ENCODE measurements at regions not wholly inside any gene's neighbourhood (a gene's known extent, or its start where the extent isn't known, plus 50 kb on each side); places are given as distances from the start of the nearest gene placed in this dataset.
A peak's percentile ranks its signal among the peaks of the same experiment; 100 is the strongest.
"Not testable (repeated sequence)": the region's sequence is repeated elsewhere in the genome, so short reads cannot be mapped to it uniquely, and the experiment has no call there.

- no peak for DNase-seq (ENCODE audit: low read depth in 4 of 4, low spot score in 2 of 4)
Measured at GRCh38 chr1:166304131-166304530, 137.3 kb upstream of the FAM78B start.

GRCh38 chr1:166305371-166305770 lies 138.6 kb upstream of the FAM78B start:
- DNase-seq (ENCODE audit: low read depth in 4 of 4, low spot score in 2 of 4): no peak

GRCh38 chr1:166307261-166308188 lies 140.7 kb upstream of the FAM78B start:
- no peak for DNase-seq (ENCODE audit: low read depth in 4 of 4, low spot score in 2 of 4)

- not testable (repeated sequence) for DNase-seq (ENCODE audit: low read depth in 4 of 4, low spot score in 2 of 4)
Measured at GRCh38 chr1:166316306-166316705, 149.5 kb upstream of the FAM78B start.

- DNase-seq (ENCODE audit: low read depth in 4 of 4, low spot score in 2 of 4): no peak
Measured at GRCh38 chr1:166322470-166322869, 155.7 kb upstream of the FAM78B start.

GRCh38 chr1:166327886-166328285 lies 161.1 kb upstream of the FAM78B start:
- no peak for DNase-seq (ENCODE audit: low read depth in 4 of 4, low spot score in 2 of 4)

- no peak for DNase-seq (ENCODE audit: low read depth in 4 of 4, low spot score in 2 of 4)
Measured at GRCh38 chr1:166328956-166329355, 162.2 kb upstream of the FAM78B start.

GRCh38 chr1:166330096-166330495 lies 163.3 kb upstream of the FAM78B start:
- DNase-seq (ENCODE audit: low read depth in 4 of 4, low spot score in 2 of 4): no peak

GRCh38 chr1:166338105-166338504 lies 171.3 kb upstream of the FAM78B start:
- DNase-seq (ENCODE audit: low read depth in 4 of 4, low spot score in 2 of 4): no peak

GRCh38 chr1:166340709-166341108 lies 173.9 kb upstream of the FAM78B start:
- DNase-seq (ENCODE audit: low read depth in 4 of 4, low spot score in 2 of 4): no peak

GRCh38 chr1:166343276-166343675 lies 176.5 kb upstream of the FAM78B start:
- no peak for DNase-seq (ENCODE audit: low read depth in 4 of 4, low spot score in 2 of 4)

GRCh38 chr1:166350490-166350889 lies 183.7 kb upstream of the FAM78B start:
- no peak for DNase-seq (ENCODE audit: low read depth in 4 of 4, low spot score in 2 of 4)

GRCh38 chr1:166351676-166352075 lies 184.9 kb upstream of the FAM78B start:
- DNase-seq (ENCODE audit: low read depth in 4 of 4, low spot score in 2 of 4): no peak

- no peak for DNase-seq (ENCODE audit: low read depth in 4 of 4, low spot score in 2 of 4)
Measured at GRCh38 chr1:166353213-166353612, 186.4 kb upstream of the FAM78B start.

- no peak for DNase-seq (ENCODE audit: low read depth in 4 of 4, low spot score in 2 of 4)
Measured at GRCh38 chr1:166354406-166354805, 187.6 kb upstream of the FAM78B start.

GRCh38 chr1:166365081-166365480 lies 198.3 kb upstream of the FAM78B start:
- DNase-seq (ENCODE audit: low read depth in 4 of 4, low spot score in 2 of 4): no peak

- DNase-seq (ENCODE audit: low read depth in 4 of 4, low spot score in 2 of 4): no peak
Measured at GRCh38 chr1:166368030-166368429, 201.2 kb upstream of the FAM78B start.

GRCh38 chr1:166377896-166378295 lies 211.1 kb upstream of the FAM78B start:
- DNase-seq (ENCODE audit: low read depth in 4 of 4, low spot score in 2 of 4): no peak

- peak in 1 of 4 donors; percentile 2 for DNase-seq (ENCODE audit: low read depth in 4 of 4, low spot score in 2 of 4)
Measured at GRCh38 chr1:166378805-166379204, 212.0 kb upstream of the FAM78B start.

- DNase-seq (ENCODE audit: low read depth in 4 of 4, low spot score in 2 of 4): peak in 1 of 4 donors; percentile 7
Measured at GRCh38 chr1:166379447-166379846, 212.6 kb upstream of the FAM78B start.

- no peak for DNase-seq (ENCODE audit: low read depth in 4 of 4, low spot score in 2 of 4)
Measured at GRCh38 chr1:166383137-166383536, 216.3 kb upstream of the FAM78B start.

- DNase-seq (ENCODE audit: low read depth in 4 of 4, low spot score in 2 of 4): no peak
Measured at GRCh38 chr1:166383635-166384346, 217.0 kb upstream of the FAM78B start.
